ENCODE measurements at regions not wholly inside any gene's neighbourhood (a gene's known extent, or its start where the extent isn't known, plus 50 kb on each side); places are given as distances from the start of the nearest gene placed in this dataset.

DNA sequence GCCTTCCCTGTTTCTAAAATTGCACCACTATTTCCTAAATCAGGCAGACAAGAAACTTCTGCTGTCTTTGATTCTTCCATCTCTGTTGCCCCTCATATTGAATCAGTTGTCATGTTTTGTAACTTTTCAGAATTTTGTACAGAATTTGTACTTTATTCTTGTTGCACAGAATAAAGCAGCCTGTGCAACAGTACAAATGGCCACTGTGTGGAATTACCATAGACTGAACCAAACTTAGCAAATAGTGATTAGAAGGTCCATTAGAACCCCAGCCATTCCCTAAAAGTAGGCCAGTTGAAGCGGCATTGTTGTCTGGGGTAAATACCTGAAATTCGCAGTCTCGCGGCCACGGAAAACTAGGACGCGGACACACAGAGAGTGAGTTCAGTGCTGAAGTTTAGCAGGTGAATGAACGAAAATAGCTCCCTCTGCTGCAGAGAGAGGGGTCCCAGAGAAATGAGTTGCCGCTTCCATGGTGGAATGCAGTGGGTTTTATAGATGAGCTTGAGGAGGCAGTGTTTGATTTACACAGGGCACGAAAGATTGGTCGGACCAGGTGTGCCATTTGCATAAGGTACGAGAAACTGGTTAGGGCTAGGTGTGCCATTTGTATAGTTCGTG lies 71.8 kb downstream of the C4orf33 start:
- DNase-seq (ENCODE audit: low read depth in 1 of 2, low spot score in 1 of 2) = no peak

GRCh38 chr4:129172181-129172580 lies 76.2 kb downstream of the C4orf33 start:
- no peak for DNase-seq (ENCODE audit: low read depth in 1 of 2, low spot score in 1 of 2)

DNA sequence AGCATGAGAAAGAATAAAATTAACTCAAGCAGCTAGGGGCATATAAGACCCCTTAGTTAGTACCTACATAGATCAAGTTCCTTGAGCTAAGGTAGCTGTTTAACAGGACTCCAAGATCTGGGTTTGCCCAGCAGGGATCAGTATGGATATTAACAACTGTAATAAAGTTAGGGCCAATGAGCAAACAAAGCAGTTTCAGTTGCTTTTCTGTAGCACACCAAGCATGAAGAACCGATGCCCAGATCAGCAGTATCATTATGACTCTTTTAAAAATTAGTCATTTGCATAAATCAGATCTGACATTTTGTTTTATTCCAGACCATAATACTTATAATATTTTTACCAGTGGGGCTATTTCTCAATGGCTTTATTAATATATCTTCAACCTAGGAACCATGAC lies 80.9 kb downstream of the C4orf33 start:
- DNase-seq (ENCODE audit: low read depth in 1 of 2, low spot score in 1 of 2) = no peak

GRCh38 chr4:129179276-129179675 lies 83.3 kb downstream of the C4orf33 start:
- DNase-seq (ENCODE audit: low read depth in 1 of 2, low spot score in 1 of 2) = no peak

DNA sequence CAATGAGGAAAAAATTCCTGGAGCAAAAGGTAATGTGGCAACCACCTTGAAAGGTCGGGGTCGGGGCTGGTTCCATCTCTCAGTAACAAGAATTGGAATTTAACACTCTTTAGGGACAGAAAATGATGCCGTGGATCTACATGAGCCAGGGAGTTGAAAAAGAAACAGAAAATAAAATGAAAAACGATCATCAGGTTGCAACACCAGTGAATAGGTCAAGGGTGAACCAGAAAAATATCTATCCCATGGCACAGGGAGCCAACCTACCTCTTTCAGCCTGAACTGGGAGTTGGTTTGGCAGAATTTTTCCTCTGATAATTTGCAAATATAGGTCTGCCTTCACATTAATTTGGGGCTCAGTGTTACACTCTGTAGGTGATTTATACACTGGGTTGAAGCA lies 93.7 kb downstream of the C4orf33 start:
- DNase-seq (ENCODE audit: low read depth in 1 of 2, low spot score in 1 of 2) = no peak

GRCh38 chr4:129193357-129194100 lies 97.6 kb downstream of the C4orf33 start:
- no peak for DNase-seq (ENCODE audit: low read depth in 1 of 2, low spot score in 1 of 2)

GRCh38 chr4:129208481-129208880 lies 112.5 kb downstream of the C4orf33 start:
- DNase-seq (ENCODE audit: low read depth in 1 of 2, low spot score in 1 of 2) = no peak

- no peak for DNase-seq (ENCODE audit: low read depth in 1 of 2, low spot score in 1 of 2)
Measured at GRCh38 chr4:129213692-129214091, 117.7 kb downstream of the C4orf33 start.

- no peak for DNase-seq (ENCODE audit: low read depth in 1 of 2, low spot score in 1 of 2)
Measured at GRCh38 chr4:129218360-129218759, 122.4 kb downstream of the C4orf33 start.

- no peak for DNase-seq (ENCODE audit: low read depth in 1 of 2, low spot score in 1 of 2)
Measured at GRCh38 chr4:129218897-129219296, 122.9 kb downstream of the C4orf33 start.

DNA sequence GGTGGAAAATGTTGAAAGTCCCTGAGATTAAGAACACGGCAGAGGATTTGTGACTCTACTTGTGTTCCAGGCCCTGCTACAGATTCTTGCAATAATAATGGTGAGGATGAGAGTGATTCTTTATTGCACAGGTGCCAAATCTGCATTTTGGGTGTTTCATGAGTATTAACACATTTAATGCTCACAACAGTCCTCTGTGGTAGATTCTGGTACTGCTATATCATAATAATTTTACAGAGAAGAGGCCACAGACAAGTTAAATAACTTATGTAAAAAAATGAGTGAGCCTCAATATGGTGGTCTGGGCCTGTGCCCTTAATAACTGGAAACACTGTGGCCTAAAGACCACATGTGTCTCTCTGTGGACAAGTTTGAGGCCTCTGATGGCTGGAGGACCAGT lies 124.3 kb downstream of the C4orf33 start:
- DNase-seq (ENCODE audit: low read depth in 1 of 2, low spot score in 1 of 2) = no peak

- no peak for DNase-seq (ENCODE audit: low read depth in 1 of 2, low spot score in 1 of 2)
Measured at GRCh38 chr4:129223945-129224344, 128.0 kb downstream of the C4orf33 start.

DNA sequence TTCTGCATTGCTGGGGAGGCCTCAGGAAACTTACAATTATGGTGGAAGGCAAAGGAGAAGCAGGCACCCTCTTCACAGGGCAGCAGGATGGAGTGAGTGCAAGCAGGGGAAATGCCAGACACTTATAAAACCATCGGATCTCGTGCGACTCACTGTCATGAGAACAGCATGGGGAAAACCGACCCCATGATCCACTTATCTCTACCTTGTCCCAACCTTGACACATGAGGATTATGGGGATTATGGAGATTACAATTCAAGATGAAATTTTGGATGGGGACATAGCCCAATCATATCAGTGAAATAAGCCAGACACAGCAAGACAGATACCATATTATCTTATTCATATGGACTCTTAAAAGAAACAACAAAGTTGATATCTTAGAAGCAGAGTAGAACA lies 134.9 kb downstream of the C4orf33 start:
- no peak for DNase-seq (ENCODE audit: low read depth in 1 of 2, low spot score in 1 of 2)

DNA sequence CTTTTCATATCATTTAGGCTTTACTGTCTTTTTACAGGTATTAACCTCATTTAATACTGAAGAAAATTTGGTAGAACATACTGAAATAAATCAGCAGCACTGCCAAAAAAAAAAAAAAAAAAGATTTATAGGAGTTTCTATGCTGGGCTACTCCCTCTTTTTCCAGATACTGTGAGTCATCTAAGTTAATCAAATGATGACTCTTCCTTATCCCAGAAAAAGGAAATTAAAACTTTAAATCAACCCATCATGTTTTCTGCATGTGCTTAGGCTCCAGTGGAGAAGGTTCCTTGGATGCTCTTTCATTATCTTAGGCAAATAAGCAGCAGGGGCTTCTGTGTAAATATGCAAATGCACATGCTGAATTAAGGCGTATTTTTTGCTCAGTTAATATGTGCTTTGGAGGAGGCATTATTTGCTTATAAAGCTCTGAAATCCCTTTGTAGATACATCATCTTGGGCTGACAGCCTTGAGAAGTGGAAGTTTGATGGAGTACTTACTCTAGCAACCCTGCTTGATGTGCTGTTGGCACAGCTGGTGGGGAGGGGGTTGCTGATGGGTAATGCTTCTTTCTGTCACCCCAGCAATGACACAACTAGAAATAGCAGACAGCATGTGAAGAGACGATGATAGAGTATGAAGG lies 136.1 kb downstream of the C4orf33 start:
- DNase-seq (ENCODE audit: low read depth in 1 of 2, low spot score in 1 of 2) = no peak

- no peak for DNase-seq (ENCODE audit: low read depth in 1 of 2, low spot score in 1 of 2)
Measured at GRCh38 chr4:129232589-129233337, 136.8 kb downstream of the C4orf33 start.

DNA sequence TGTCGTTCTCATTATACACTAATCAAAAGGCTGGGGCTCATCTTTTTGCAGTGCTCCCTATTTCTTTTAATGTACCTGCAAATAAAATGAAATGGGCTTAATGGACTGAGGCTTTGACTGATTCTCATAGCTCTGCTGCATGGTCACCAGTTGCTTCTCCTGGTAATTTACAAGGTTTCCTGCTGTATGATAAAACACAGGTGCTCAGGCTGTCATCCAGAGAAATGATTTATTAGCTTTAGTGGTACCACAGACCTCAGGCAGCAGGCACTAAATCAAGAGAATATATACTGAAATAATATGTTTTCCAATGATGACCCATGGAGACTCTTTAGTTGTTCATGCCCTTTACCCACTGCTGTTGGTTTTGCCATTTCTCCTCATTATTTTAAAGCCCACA lies 137.7 kb downstream of the C4orf33 start:
- DNase-seq (ENCODE audit: low read depth in 1 of 2, low spot score in 1 of 2) = no peak

- no peak for DNase-seq (ENCODE audit: low read depth in 1 of 2, low spot score in 1 of 2)
Measured at GRCh38 chr4:129236351-129236750, 140.4 kb downstream of the C4orf33 start.

GRCh38 chr4:129239088-129239487 lies 143.1 kb downstream of the C4orf33 start:
- no peak for DNase-seq (ENCODE audit: low read depth in 1 of 2, low spot score in 1 of 2)

DNA sequence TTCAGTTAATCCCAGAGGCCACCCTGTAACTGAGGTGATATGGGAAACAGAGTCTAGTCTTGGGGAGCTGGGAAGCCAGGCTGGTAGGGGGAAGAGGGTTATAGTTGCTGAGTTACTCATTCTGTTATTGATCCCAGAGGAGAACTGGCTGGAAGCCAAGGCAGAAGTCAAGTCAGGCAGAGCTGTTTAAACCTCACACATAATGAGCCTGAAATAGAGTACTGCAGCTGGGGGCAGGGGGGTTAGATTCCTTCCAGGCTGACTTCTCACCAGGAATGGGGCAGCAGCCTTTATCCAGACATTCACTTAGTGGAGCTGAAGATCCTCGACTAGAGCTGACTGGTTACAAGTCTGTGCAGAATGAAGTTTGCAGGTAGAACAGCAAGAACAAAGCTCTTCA lies 144.9 kb downstream of the C4orf33 start:
- DNase-seq (ENCODE audit: low read depth in 1 of 2, low spot score in 1 of 2) = no peak

DNA sequence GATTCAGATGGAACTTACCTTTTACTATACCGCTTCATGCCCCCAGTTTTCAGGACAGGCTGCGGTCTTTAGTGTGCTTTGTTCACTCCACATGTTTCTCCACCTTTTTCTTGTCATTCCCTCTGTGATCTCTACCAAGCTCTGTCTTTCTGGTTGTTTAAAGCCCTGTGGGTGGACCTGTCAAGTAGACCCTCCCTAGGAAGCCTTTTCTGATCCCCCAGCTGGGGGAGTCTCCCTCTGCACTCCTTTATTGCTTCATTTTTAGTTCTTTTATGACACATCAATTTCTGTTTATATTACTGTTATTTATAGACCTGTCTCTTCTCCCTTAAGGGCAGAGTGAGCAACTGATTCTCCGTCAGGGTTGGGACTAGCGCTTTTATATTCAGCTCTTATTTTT lies 150.2 kb downstream of the C4orf33 start:
- no peak for DNase-seq (ENCODE audit: low read depth in 1 of 2, low spot score in 1 of 2)

GRCh38 chr4:129246910-129247461 lies 151.0 kb downstream of the C4orf33 start:
- no peak for DNase-seq (ENCODE audit: low read depth in 1 of 2, low spot score in 1 of 2)
